H1 (cell line): ENCODE measurements at regions not wholly inside any gene's neighbourhood (a gene's known extent, or its start where the extent isn't known, plus 50 kb on each side); places are given as distances from the start of the nearest gene placed in this dataset.

Experiments
- CTCF ChIA-PET: fragments of 300-600 bp; sonication (Branson Sonifier 250); formaldehyde crosslinking; loops from one replicate; lab custom pipeline; 2021; ENCODE audit not compliant: partially characterized antibody; lab: Charles Lee
- POLR2A ChIA-PET: fragments of 300-600 bp; sonication (Branson Sonifier 250); formaldehyde crosslinking; loops from one replicate; lab custom pipeline; 2021; ENCODE audit warnings: inconsistent platforms; ENCODE audit not compliant: partially characterized antibody; lab: Charles Lee
- DNase-seq, 2 experiments: peaks; one replicate each; pipeline versions ENCODE4 v3.0.0 to v3.0.0-alpha.2; 2010 to 2022; ENCODE audit warnings: low spot score in 2 of 2, low read depth in 1 of 2, mixed read lengths in 1 of 2
- FAIRE-seq: peaks from 2 replicates; lab custom pipeline; 2011; peaks lifted over from hg19 to GRCh38; lab: Jason Lieb, UNC
- H2AFZ ChIP-seq: 2 replicates; pipeline ENCODE4 v1.8.1; 2012; ENCODE audit warnings: low read length, inconsistent platforms
- H2AK5ac ChIP-seq: 2 replicates; pipeline ENCODE4 v1.6.1; 2013; ENCODE audit warnings: low read depth, low read length
- H2BK120ac ChIP-seq: replicated peaks from 2 replicates; pipeline ENCODE3; 2013; ENCODE audit warnings: low read depth, low read length, inconsistent platforms
- H2BK12ac ChIP-seq: 2 replicates; pipeline ENCODE4 v1.6.1; 2013; ENCODE audit warnings: low read depth, low read length
- H2BK15ac ChIP-seq: 2 replicates; pipeline ENCODE4 v1.6.1; 2013; ENCODE audit warnings: low read length
- H2BK20ac ChIP-seq: 2 replicates; pipeline ENCODE4 v1.6.1; 2013; ENCODE audit warnings: low read length
- H2BK5ac ChIP-seq: 2 replicates; pipeline ENCODE4 v1.6.1; 2013; ENCODE audit warnings: low read depth, low read length
- H3K14ac ChIP-seq: 2 replicates; pipeline ENCODE4 v1.6.1; 2013; ENCODE audit warnings: inconsistent platforms; ENCODE audit not compliant: insufficient read length
- H3K18ac ChIP-seq: 2 replicates; pipeline ENCODE4 v1.6.1; 2013; ENCODE audit warnings: low read length; ENCODE audit errors: extremely low read depth
- H3K23ac ChIP-seq: 2 replicates; pipeline ENCODE4 v1.6.1; 2013; ENCODE audit warnings: inconsistent platforms; ENCODE audit not compliant: insufficient read length
- H3K23me2 ChIP-seq: 2 replicates; pipeline ENCODE4 v1.6.1; 2013; ENCODE audit warnings: low read depth, low read length
- H3K27ac ChIP-seq: 2 replicates; pipeline ENCODE4 v1.6.1; 2011; ENCODE audit warnings: low read depth, low read length, inconsistent platforms
- H3K27me3 ChIP-seq, 4 experiments: replicated peaks in 1 of 4; 1 replicate in 1 of 4; 2 replicates in 3 of 4; pipeline versions ENCODE4 v1.6.1 to v1.8.1; 2011 to 2013; ENCODE audit warnings: low read length in 3 of 4, mild to moderate bottlenecking in 3 of 4, inconsistent platforms in 2 of 4, mixed read lengths in 2 of 4, moderate library complexity in 1 of 4; ENCODE audit not compliant: control insufficient read depth in 3 of 4, insufficient read depth in 3 of 4; ENCODE audit errors: extremely low read depth in 1 of 4
- H3K36me3 ChIP-seq, 4 experiments: 2 replicates each; pipeline versions ENCODE4 v1.6.1 to v1.8.1; 2011 to 2013; ENCODE audit warnings: mild to moderate bottlenecking in 4 of 4, low read length in 3 of 4, moderate library complexity in 2 of 4, control low read depth in 1 of 4, inconsistent platforms in 1 of 4; ENCODE audit not compliant: insufficient read depth in 4 of 4, control insufficient read depth in 2 of 4
- H3K4ac ChIP-seq: replicated peaks from 2 replicates; pipeline ENCODE3; 2013; ENCODE audit warnings: low read length, low read depth, mixed read lengths, inconsistent platforms; ENCODE audit not compliant: insufficient read length
- H3K4me1 ChIP-seq, 4 experiments: replicated peaks in 1 of 4; 1 replicate in 1 of 4; 2 replicates in 3 of 4; pipeline versions ENCODE4 v1.6.1 to v1.8.1; 2011 to 2013; ENCODE audit warnings: low read length in 3 of 4, inconsistent platforms in 2 of 4, mixed read lengths in 1 of 4; ENCODE audit not compliant: insufficient read depth in 4 of 4, control insufficient read depth in 3 of 4
- H3K4me2 ChIP-seq, 2 experiments: 2 replicates each; pipeline versions ENCODE4 v1.6.1 to v1.8.1; 2011 to 2013; ENCODE audit warnings: low read depth in 2 of 2, low read length in 2 of 2, control low read depth in 1 of 2, inconsistent platforms in 1 of 2, mild to moderate bottlenecking in 1 of 2; ENCODE audit not compliant: insufficient read depth in 1 of 2
- H3K4me3 ChIP-seq, 4 experiments: fragments of 200-600, 300-600 bp in 1 of 4; sonication (generic), shearing (Covaris generic), sonication (Bioruptor Twin) in 1 of 4; 2 replicates each; pipeline versions ENCODE4 v1.5.1 to v1.8.1; 2011 to 2016; ENCODE audit warnings: low read length in 4 of 4, low read depth in 3 of 4, control low read depth in 2 of 4, inconsistent platforms in 2 of 4, mild to moderate bottlenecking in 2 of 4, mixed read lengths in 1 of 4, moderate library complexity in 1 of 4; ENCODE audit not compliant: insufficient read depth in 2 of 4; ENCODE audit errors: extremely low read depth in 1 of 4
- H3K56ac ChIP-seq: replicated peaks from 2 replicates; pipeline ENCODE3; 2013; ENCODE audit warnings: low read depth, mild to moderate bottlenecking, mixed read lengths, low read length, inconsistent platforms; ENCODE audit not compliant: insufficient read length
- H3K79me1 ChIP-seq: 2 replicates; pipeline ENCODE4 v1.6.1; 2013; ENCODE audit warnings: low read depth, low read length, control low read depth
- H3K79me2 ChIP-seq, 2 experiments: 2 replicates each; pipeline versions ENCODE4 v1.6.1 to v1.8.1; 2012 to 2013; ENCODE audit warnings: low read length in 2 of 2, mild to moderate bottlenecking in 2 of 2, inconsistent platforms in 1 of 2; ENCODE audit not compliant: insufficient read depth in 2 of 2, control insufficient read depth in 1 of 2
- H3K9ac ChIP-seq, 4 experiments: replicated peaks in 1 of 4; 1 replicate in 1 of 4; 2 replicates in 3 of 4; pipeline versions ENCODE4 v1.6.1 to v1.8.1; 2011 to 2013; ENCODE audit warnings: low read depth in 3 of 4, low read length in 3 of 4, control low read depth in 2 of 4, mild to moderate bottlenecking in 2 of 4, moderate library complexity in 2 of 4, inconsistent platforms in 1 of 4; ENCODE audit errors: extremely low read depth in 1 of 4
- H3K9me3 ChIP-seq, 2 experiments: 2 replicates each; pipeline versions ENCODE4 v1.6.1 to v1.8.1; 2012 to 2013; ENCODE audit warnings: mild to moderate bottlenecking in 2 of 2, moderate library complexity in 2 of 2, control low read depth in 1 of 2, inconsistent platforms in 1 of 2, low read depth in 1 of 2, low read length in 1 of 2, mixed read lengths in 1 of 2; ENCODE audit not compliant: insufficient read depth in 2 of 2
- H4K20me1 ChIP-seq, 2 experiments: replicated peaks in 1 of 2; 2 replicates each; pipeline versions ENCODE3 to v1.8.1; 2011 to 2013; ENCODE audit warnings: inconsistent platforms in 2 of 2, low read length in 2 of 2, mild to moderate bottlenecking in 1 of 2; ENCODE audit not compliant: insufficient read depth in 2 of 2, control insufficient read depth in 1 of 2
- H4K5ac ChIP-seq: 2 replicates; pipeline ENCODE4 v1.6.1; 2013; ENCODE audit warnings: low read length, low read depth, mixed read lengths, inconsistent platforms; ENCODE audit not compliant: insufficient read length
- H4K8ac ChIP-seq: 2 replicates; pipeline ENCODE4 v1.8.0; 2013; ENCODE audit warnings: mild to moderate bottlenecking, moderate library complexity, low read length, inconsistent platforms; ENCODE audit not compliant: insufficient read depth; ENCODE audit errors: extremely low read depth
- H4K91ac ChIP-seq: replicated peaks from 2 replicates; pipeline ENCODE3; 2013; ENCODE audit warnings: low read length, mixed read lengths, inconsistent platforms; ENCODE audit not compliant: insufficient read length
- ASH2L ChIP-seq: fragments of 200-600, 300-600 bp; sonication (generic); IDR thresholded peaks from one replicate; pipeline ENCODE4 v1.7.1; 2017; ENCODE audit warnings: low read length
- CBX5 ChIP-seq: fragments of 300-800, 300-1000 bp; sonication (generic); IDR thresholded peaks from 2 replicates; pipeline ENCODE4 v1.7.1; 2016; ENCODE audit warnings: antibody characterized with exemption, low read length, low read depth
- CHD1 ChIP-seq: IDR thresholded peaks from 2 replicates; pipeline ENCODE4 v1.6.1; 2012; ENCODE audit warnings: low read depth, low read length, improper control_type of control experiment
- GTF2F1 ChIP-seq: IDR thresholded peaks from 2 replicates; pipeline ENCODE4 v1.6.1; 2012; ENCODE audit warnings: low read depth, low read length, improper control_type of control experiment, borderline replicate concordance
- JUN ChIP-seq: IDR thresholded peaks from 2 replicates; pipeline ENCODE4 v1.6.1; 2011; ENCODE audit warnings: low read depth, mild to moderate bottlenecking, improper control_type of control experiment, low read length
- JUND ChIP-seq: IDR thresholded peaks from 2 replicates; pipeline ENCODE4 v1.6.1; 2011; ENCODE audit warnings: mild to moderate bottlenecking, improper control_type of control experiment, low read length
- POU5F1 ChIP-seq: IDR thresholded peaks from 2 replicates; pipeline ENCODE4 v1.6.1; 2011; ENCODE audit warnings: low read depth, mild to moderate bottlenecking, low read length, moderate library complexity
- WGBS, 2 experiments: shearing (Covaris generic) in 1 of 2; methylation state at CpG; one replicate each; pipeline versions ENCODE4 v1.1.6 to v1.1.7; 2013 to 2015; ENCODE audit warnings: low lambda C conversion rate in 2 of 2, mixed read lengths in 2 of 2, inconsistent platforms in 1 of 2, low coverage in 1 of 2, missing lambda C conversion rate in 1 of 2; ENCODE audit not compliant: insufficient replicate concordance in 2 of 2, insufficient coverage in 1 of 2, insufficient read length in 1 of 2; ENCODE audit errors: extremely low coverage in 1 of 2, missing lambda C conversion rate in 1 of 2; 5-methylcytosine and 5-hydroxymethylcytosine counted together

DNA sequence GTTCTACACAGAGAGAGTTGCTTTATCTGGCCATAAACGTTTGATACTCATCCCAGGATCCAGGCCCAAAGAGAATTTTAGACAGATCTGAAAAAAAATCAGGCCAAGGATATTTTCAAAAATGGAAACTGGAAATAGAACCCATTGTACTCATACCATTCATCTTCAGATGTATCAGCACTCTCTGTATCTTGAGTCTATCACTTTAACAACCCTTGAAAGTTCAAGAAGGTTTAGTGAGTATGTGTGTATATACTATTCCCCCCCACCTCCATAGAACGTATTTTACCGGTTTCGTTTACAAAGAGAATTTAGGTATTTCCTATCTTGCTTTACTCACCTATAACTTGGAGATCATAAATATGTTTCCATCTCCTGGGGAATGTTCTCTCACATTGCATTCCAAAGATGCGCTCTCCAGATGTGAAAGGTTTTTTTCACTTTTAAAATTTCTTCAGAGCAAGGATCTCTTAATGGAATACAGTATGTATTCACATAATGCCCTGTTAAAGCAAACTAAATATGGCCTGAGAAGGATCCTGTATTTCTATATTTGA is 105.5 kb upstream of the TUT7 start:
- DNase-seq = no peak
- no peak overlapping the region for H2AK5ac ChIP-seq
- no peak overlapping the region for H4K8ac ChIP-seq
- H3K79me1 ChIP-seq = no peaks in the 10 kb centered on the region
- no peak overlapping the region for H3K4me3 ChIP-seq
- no peak overlapping the region for H3K14ac ChIP-seq
- H2BK120ac ChIP-seq = no peak overlapping the region
- H4K5ac ChIP-seq = no peak overlapping the region
- no peak overlapping the region for H3K9ac ChIP-seq
- no peak for TF ChIP-seq POU5F1
- TF ChIP-seq GTF2F1 = no peak
- TF ChIP-seq CBX5 = no peak
- TF ChIP-seq ASH2L = no peak
- TF ChIP-seq JUN = no peak
- no peak for TF ChIP-seq CHD1
- TF ChIP-seq JUND = no peak
- POLR2A ChIA-PET = no interaction called here
- H2BK12ac ChIP-seq = no peak overlapping the region
- H3K27me3 ChIP-seq = no peaks in the 10 kb centered on the region
- WGBS, 2 experiments = 91% methylated on average over 5 of the region's 5 CpGs; no CpG with 5 or more reads in 1 of the 2 experiments
- CTCF ChIA-PET = interaction anchor here (0.5 kb wide), 1 partner anchor 708 kb away, joined by 3 read pairs; no protein-coding TSS in a partner anchor
- H2BK20ac ChIP-seq = no peak overlapping the region
- H3K23ac ChIP-seq = no peak overlapping the region
- no peaks in the 10 kb centered on the region for H3K36me3 ChIP-seq
- no peak for FAIRE-seq
- H2AFZ ChIP-seq = no peak overlapping the region
- H3K18ac ChIP-seq = no peak overlapping the region
- H2BK5ac ChIP-seq = no peak overlapping the region
- H4K91ac ChIP-seq = no peak overlapping the region
- no peaks in the 10 kb centered on the region for H4K20me1 ChIP-seq
- H3K79me2 ChIP-seq = no peaks in the 10 kb centered on the region
- H3K4me2 ChIP-seq = no peak overlapping the region
- no peaks in the 10 kb centered on the region for H3K9me3 ChIP-seq
- no peaks in the 10 kb centered on the region for H3K23me2 ChIP-seq
- no peaks in the 10 kb centered on the region for H3K4me1 ChIP-seq
- no peak overlapping the region for H3K27ac ChIP-seq
- no peak overlapping the region for H3K56ac ChIP-seq
- no peak overlapping the region for H2BK15ac ChIP-seq
- H3K4ac ChIP-seq = no peak overlapping the region
